HCEC 1CT (cell line): ENCODE measurements at regions not wholly inside any gene's neighbourhood (a gene's known extent, or its start where the extent isn't known, plus 50 kb on each side); places are given as distances from the start of the nearest gene placed in this dataset.
"Not testable (repeated sequence)": the region's sequence is repeated elsewhere in the genome, so short reads cannot be mapped to it uniquely, and the experiment has no call there.

Experiments
- DNase-seq: peaks from one replicate; pipeline ENCODE4 v3.0.0-alpha.2; 2017

DNA sequence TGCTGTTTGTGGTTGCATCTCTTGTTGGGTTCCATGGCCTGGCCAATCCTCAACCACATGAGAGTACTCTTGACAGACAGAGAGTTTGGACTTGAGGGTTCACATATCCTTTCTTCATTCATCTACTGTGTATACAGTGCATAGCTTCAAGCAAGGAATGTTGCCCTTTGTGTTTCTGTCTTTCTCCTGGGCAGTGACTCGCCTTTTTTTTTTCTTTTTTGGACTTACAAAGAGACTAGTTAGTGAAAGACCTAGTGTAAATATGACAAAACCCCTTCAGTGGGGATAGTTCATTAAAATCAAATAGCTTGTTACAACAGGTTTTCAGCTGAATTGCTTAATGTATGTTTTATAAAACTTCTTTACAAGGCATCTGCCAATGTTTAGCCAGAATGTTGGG is 290.2 kb downstream of the FGFR2 start:
- no peak for DNase-seq

DNA sequence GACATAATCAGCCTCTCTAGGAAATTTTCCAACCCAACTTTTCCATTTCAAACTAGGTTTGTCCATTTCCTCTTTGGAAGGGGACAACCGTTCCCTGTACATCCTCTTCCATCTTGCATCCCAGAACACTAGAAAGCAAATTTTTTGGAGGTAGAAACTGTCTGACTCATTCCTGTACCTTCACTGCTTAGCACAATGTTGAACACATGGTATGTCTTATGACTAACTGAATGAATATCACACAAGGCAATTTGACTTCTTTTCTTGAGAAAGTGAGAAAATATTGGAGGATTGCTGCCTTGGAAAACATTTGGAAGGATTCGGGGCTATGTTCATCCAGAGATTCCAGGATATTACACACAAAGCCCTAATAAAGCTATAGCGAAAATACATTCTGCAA is 289.1 kb downstream of the FGFR2 start:
- no peak for DNase-seq

DNA sequence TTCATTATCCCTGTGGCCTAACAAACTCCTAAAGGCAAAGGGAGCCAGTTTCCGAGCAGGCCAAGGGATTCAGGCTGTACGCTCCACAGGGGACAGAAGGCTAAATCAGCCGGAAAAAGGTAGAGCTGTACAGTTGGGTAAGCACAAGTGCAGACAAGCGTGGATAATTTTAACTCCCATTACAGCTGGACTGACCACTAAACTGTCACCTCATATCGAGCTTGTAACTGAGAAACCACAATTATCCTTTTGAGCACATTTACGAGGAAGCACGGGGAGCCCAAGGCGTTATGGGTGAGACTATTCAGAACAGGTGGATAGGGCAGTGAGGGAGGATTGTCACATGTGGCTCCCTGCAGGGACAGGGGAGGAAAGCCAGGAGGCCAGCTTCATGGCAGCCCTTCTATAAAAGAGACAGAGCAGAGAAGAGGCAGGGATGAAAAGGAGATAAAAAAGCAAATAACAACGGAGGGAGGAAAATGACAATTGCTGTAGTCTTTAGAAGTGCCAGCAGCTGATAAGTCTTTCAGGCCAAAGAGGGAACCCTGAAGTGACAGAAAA is 288.0 kb downstream of the FGFR2 start:
- no peak for DNase-seq

DNA sequence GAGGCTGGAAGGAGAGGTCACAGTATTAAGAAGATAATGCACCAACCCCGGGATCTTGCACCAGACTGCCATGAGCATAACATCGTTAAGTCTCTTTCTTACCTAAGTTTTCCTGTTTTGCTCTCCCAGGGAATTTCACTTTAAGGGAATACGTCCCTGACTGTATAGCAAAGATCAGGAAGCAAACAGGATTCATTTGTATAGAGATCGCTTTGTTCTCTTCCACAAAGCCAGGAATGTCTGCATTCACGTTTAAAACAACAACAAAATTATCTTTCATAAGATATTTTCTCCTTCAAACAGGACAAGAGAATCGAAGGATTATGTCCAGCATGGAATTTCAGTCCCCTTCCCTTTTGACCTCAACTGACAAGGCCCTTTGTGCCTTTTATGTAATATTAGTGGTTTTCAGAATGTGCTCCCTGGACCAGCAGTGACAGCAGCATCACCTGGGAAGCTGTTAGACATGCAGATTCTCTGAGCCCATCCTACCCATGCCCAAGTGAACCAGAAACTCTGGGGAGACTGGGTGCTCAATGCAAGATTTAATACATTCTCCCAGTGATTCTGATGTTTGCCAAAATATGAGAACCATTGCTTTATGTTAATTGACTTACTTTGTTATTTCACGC is 286.3 kb downstream of the FGFR2 start:
- no peak for DNase-seq

DNA sequence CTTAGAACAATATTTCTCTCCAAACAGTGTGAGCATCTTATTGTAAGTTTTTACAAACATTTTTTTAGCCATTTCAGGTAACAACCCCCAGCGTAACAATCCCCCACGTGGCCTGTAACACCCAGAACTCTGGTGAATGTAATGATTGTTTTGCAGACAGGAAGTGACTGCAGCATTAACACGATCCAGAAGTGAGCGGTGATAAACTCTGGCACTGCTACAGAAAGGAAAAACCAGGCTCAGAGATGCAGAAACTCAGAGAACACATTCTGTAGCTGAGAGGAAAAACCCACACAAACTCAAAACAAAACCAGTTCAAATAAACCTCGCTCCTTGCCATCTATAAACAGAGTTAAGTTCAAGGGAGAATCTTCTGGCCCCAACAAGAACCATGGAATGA is 285.7 kb downstream of the FGFR2 start:
- DNase-seq, result no peak

DNA sequence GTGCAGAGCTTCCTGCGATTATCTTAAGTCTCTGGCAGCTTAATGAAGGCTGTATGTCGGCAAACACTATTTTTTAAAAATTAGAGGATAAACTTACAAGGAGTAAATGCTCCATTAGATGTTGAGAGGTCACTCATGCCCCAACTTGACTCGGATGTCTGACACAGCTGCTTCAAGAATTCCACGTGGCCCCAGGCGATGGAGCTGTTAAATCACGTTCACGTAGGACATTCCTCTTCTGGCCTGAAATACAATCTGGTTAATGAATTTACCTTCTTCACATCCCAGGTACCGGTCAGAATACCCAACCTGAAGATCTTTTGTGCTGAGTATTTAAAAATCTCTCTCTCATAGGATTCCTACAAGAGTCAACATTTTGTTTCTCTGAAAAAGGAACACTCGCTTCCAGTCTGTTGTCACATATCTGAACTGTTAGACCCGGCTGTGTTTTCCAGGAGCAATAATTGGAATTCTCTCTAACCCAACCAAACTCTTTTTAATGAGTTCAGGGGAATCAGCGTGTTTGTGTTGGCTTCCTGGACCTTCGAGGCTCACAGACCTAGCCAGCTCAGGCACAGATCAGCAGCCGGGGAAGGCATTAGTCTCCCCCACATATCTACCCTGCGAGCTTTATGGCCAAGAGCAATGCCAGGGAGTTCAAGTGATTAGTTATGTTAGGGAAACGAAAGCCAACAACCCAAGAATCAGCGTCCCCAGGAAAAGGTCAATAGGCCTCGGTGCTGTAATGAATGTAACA is 284.9 kb downstream of the FGFR2 start:
- DNase-seq, result no peak

DNA sequence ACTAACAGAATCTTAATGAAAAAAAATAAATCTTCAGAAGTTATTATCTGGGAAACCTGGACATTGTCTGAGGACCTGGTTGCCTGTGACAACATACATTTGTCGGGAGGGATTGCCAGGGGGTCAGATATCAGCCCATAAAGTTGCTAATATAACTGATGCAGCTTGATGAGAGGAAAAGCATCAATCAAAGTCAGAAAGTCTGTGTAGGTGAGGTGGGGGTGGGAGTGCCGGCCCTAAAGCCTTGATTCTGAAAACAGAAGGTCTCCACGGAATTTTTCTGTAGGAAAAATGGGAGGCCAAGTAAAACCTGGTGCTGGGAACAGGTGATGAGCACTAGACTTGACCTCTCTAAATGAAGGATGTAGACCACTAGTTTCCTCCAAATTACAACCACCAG is 281.8 kb downstream of the FGFR2 start:
- DNase-seq, result no peak

DNA sequence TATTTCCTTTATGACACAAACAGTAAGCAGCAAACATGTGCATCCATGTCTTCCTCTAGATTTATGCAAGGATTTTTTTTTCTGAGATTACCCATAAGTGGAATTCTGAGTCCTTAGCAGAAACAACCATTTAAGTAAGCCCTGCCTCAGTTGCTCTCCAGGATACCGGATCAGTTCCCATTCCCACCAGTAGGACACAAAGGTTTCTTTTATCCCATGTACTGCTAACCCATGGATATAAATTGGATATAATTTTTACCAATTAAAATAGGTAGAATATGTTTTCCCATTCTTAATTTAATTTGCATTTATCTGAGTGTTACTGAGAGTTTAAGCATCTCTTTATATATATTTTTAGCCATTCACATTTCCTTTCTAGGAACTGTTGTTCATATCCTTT is 280.9 kb downstream of the FGFR2 start:
- DNase-seq, result no peak

DNA sequence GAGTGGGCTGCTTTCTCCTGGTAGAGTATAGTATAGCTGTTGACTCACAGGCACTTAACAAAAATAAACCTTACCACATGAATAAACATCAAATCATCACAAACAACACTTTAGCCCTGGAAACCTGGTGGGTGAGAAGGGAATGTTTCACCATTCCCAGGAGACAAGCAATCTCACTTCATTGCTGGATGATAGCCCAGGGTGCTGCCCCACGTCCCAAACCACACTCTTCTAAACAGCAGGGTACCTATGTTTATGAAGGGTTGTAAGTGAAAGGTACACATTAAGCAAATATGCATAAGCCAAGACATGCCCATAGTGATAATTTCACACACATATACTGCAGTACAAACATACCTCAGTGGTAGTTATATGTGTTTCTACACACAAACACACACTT is 276.2 kb downstream of the FGFR2 start:
- DNase-seq, result no peak

DNA sequence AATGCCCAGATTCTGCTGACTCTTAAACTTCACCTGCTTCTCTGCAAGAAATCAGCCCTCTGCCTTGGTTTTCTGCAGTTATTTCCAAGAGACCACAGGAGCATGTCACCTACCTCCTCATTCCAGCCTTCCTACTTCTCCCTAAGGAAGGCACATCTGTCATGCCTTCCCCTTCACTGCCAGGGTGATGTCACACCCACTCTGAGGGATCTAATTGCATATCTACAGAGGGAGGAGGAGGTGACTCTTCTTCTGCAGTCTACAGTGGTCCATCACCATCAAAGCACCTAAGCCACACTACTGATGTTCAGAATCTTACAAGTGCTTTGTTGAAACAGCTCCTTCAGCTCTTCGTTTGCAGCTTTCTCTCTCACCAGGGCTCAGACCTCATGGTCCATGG is 275.5 kb downstream of the FGFR2 start:
- no peak for DNase-seq

DNA sequence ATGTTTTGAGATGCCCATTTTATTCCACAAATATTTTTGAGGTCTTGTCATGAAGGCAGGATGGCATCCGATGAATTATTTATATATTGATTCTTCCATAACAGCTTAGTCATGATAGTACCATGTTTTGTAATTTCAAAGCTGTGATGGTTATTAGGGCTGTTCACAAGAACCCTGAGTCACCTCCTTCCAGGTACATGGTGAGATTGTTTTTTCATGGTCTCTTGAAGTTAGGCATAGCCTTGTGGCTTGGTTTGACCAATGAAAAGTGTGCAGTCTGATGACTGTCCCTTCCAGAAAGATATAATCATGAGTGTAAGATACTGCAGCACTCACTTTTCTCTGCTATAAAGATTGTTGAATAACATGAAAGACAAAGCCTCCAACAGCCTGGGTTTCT is 274.8 kb downstream of the FGFR2 start:
- no peak for DNase-seq

DNA sequence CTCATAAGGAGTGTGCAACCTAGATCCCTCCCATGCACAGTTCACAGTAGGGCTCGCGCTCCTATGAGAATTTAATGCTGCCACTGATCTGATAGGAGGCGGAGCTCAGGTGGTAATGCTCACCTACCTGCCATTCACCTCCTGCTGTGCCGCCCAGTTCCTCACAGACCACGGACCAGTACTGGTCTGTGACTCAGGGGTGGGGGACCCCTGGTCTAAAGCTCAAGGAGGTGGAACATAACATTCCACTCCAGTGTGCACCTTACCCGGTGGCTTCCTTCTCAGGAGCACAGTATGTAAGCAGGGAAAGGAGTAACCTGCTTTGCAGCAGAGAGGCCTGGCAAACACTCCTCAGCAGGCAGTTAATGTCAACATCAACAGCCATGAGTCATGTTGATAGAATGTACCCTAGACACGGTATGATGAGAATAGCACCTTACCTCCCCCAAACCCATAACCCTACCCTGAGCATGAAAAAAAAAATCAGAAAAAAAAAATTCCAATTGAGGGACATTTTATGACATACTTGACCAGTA is 273.5 kb downstream of the FGFR2 start:
- no peak for DNase-seq

DNA sequence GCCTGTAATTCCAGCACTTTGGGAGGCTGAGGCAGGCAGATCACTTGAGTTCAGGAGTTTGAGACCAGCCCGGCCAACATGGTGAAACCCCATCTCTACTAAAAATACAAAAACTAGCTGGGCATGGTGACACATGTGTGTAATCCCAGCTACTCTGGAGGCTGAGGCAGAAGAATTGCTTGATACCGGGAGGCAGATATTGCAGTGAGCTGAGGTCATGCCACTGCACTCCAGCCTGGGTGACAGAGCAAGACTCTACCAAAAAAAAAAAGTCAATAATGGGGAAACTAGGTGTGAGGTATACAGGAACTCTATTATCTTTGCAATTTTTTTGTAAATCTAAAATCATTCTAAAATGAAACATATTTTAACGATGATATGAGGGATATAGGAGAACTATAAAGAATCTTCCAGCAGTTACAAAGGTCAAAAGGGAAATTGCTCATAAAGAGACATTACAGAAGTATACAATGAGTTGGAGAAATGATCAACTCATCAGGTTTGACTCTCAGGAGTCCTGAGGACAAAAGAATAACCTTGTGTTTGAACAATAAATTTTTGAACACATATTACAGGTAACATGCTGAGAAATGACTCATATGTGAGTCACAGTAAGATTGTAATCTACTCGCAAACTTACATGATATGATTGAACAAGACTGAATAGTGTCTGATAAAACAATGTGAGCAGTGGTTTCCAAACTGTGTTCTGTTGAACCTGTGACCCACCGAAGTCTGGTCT is 272.6 kb downstream of the FGFR2 start:
- no peak for DNase-seq

DNA sequence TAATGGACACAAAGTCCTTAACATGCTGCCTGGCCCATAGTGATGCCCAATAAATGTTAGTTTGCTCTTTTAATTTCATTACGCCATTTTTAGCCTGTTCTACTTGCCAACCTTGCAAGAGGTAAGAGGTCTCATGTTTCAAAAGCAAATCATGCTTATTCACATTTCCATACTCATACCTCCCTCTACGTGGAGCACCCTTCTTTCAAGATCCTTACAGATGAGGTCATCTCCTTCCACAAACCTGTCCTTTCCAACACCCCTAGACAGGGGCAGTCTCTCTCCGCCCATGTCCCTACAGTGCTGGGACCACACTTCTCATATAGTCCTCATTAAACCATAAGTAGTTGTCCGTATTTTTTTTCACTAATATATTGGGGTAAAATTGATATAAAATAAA is 271.3 kb downstream of the FGFR2 start:
- no peak for DNase-seq

DNA sequence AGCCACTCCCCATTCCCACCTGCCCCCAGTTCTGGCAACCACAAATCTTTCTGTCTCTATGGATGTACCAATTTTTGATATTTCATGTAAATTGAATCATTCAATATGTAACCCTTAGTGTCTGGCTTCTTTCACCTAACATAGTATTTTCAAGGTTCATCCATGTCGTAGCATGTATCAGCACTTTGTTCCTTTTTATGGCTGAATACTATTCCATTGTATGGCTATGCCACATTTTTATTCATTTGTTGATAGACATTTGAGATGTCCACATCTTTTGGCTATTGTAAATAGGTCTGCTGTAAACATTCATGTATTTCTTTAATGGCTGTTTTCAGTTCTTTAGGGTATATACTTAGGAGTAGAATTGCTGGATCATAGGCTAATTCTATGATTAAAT is 270.5 kb downstream of the FGFR2 start:
- DNase-seq, result no peak

DNA sequence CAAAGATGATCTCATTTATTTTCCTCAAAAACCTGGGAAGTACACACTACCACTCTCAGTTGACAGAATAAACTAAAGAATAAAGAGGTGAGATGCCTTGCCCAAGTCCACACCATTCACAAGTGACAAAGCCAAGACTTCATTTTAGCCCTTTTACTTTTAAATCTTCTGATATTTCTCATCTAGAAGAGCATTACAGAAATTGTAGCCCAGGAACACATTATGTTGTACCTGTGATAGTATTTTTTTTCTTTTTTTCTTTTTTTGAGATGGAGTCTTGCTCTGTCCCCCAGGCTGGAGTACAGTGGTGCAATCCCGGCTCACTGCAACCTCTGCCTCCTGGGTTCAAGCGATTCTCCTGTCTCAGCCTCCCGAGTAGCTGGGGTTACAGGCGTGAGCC is 268.6 kb downstream of the FGFR2 start:
- not testable (repeated sequence) for DNase-seq

DNA sequence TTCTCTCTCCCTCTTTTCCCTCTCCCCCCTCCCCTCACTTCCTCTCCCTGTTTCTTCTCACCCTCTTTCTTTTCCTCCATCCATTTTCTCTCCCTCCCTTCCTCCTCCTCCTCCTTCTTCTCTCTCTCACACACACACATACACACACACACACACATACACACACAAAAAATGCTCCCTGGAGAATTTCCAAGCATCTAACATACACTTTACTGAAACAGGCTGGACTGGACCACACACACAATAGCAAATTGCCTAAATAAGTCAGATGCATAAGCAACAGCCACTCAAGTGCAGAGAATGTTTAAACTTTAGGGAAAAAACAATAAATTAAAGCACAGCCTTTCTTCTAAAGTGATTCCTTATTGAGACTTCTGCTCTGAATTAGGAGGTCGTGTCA is 267.7 kb downstream of the FGFR2 start:
- no peak for DNase-seq

DNA sequence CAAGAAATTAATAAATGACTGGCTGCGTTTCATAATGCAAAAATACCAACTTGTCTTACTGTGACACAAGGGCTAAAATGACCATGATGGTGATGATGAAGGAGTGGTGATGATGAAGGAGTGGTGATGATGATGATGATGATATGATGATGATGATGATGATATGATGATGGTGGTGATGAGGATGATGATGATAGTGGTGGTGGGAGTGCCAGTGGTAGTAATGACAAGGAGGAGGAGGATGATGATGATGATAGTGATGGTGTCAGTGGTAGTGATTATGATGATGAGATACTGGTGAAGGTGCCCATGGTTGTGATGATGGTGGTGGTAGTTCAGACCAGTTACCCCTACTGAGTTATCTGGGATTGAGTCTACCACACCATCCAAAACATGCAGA is 265.9 kb downstream of the FGFR2 start:
- DNase-seq, result no peak

DNA sequence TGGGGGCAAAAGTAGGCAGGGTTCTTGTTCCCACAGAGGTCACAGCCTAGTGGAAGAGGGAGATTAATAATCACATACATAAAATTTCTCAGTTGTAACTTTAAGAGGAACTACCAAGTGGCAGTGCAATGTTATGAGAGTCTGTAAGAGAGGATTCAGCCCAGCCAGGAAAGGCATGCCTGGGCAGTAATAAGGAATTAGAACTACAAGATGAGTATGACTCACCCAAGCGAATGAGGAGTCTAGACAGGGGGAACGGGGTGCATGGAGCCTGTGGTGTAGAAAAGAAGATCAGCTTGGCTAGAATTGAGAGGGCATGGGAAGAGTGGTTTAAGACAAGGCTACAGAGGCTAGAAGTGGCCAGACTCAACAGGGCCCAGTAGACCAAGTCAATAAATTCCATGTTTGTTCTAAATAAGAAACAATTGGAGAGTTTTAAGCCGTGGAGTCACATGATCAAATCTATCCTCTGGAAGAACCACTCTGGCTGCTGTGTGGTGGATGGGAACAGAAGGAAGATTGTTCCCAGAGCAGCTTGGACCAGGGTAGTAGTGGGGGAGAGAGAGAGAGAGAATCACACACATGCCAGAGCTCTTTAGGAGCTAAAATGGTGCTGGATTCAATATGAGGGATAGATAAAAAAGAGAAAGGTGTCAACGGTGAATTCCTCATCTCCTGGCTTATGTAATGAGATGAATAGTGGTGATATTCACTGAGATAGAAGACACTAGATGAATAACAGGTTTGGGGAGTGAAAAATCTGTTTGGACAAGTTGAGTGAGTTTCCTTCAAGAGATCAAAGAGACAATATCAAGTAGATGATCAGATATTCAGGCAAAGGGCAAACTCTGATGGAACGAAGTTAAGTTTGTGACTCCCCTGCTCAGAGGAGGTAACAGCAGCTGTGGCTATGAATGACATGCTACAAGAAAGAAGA is 265.1 kb downstream of the FGFR2 start:
- DNase-seq, result no peak

DNA sequence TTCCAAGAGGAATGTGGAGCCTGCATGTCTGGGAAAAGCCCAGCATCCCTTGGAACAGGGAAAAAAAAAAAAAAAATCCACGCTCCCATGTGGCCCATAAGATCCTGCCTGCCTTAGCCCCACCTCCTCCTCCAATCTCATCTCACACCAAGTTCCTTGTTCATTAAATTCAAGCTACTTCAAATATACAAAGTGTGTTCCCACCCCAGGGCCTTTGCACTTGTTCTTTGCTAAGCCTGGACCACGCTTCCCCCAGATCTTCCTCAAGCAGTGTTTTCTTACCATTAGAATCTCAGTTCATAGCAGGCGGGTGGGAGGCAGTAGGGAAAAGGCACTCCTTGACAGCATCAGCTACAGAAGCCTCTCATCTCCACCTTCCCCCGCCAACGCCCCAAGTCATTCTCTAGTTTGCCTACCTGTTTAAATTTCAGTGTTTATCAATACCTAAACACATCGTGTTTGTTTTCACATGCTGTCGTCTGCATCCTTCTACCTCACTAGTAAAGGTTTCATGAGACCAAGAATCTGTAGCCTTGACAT is 262.8 kb downstream of the FGFR2 start:
- DNase-seq, result no peak

DNA sequence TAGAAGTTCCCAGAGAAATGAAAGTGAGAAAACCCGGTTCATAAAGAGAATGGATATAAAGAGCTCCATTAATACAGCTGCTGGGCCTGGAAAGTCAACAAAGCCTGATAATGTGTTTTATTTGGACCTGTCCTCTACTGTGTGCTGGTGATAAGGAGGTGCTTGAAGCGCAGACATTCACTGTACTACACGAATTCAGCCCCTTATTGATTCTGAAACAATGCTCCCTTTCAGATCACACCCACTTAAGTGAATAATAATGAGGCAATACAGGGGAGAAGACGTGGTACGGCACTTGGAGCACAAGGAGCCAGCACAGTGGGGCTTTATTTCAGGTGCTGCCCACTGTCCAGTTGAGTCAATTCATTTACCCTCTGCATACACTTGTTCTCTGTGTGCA is 260.8 kb downstream of the FGFR2 start:
- DNase-seq, result no peak
